SK-N-SH treated with all-trans-retinoic acid at 6 μM for 48 hours (cell line): ENCODE measurements at regions not wholly inside any gene's neighbourhood (a gene's known extent, or its start where the extent isn't known, plus 50 kb on each side); places are given as distances from the start of the nearest gene placed in this dataset.

Experiments used
- CREB5 ChIP-seq: fragments of 250-450 bp; sonication (Bioruptor Pico); IDR thresholded peaks from 2 replicates; pipeline ENCODE4 v1.5.1; 2020; ENCODE audit warnings: low read depth, mild to moderate bottlenecking, moderate library complexity
- TCF4 ChIP-seq: fragments of 250-450 bp; sonication (Bioruptor Pico); IDR thresholded peaks from 2 replicates; pipeline ENCODE4 v1.8.0; 2021; ENCODE audit warnings: mild to moderate bottlenecking, moderate library complexity, borderline replicate concordance
- TOX ChIP-seq: fragments of 250-450 bp; sonication (Bioruptor Pico); IDR thresholded peaks from 2 replicates; pipeline ENCODE4 v1.8.0; 2021; ENCODE audit warnings: mild to moderate bottlenecking, moderate library complexity, borderline replicate concordance
- ZFP30 ChIP-seq: fragments of 450-650 bp; formaldehyde crosslinking; IDR thresholded peaks from 2 replicates; pipeline ENCODE4 v1.5.0; 2022; ENCODE audit warnings: mild to moderate bottlenecking, moderate library complexity

GRCh38 chr7:52719677-52720076 lies 315.8 kb upstream of the POM121L12 start:
- TF ChIP-seq TOX (CRISPR knock-in tag) (no peak), ZFP30 (no peak), CREB5 (CRISPR knock-in tag) (no peak), TCF4 (CRISPR knock-in tag) (no peak)
